ENCODE measurements at regions not wholly inside any gene's neighbourhood (a gene's known extent, or its start where the extent isn't known, plus 50 kb on each side); places are given as distances from the start of the nearest gene placed in this dataset.

- H3K4me3 ChIP-seq (ENCODE audit: low read depth, low read length, poor library complexity, severe bottlenecking): no peak overlapping the region
- TF ChIP-seq EZH2phosphoT487 (IDR thresholded peaks at IDR 0.05; ENCODE audit: borderline replicate concordance, low read depth, low read length): no peak
- TF ChIP-seq, protein P1, sequence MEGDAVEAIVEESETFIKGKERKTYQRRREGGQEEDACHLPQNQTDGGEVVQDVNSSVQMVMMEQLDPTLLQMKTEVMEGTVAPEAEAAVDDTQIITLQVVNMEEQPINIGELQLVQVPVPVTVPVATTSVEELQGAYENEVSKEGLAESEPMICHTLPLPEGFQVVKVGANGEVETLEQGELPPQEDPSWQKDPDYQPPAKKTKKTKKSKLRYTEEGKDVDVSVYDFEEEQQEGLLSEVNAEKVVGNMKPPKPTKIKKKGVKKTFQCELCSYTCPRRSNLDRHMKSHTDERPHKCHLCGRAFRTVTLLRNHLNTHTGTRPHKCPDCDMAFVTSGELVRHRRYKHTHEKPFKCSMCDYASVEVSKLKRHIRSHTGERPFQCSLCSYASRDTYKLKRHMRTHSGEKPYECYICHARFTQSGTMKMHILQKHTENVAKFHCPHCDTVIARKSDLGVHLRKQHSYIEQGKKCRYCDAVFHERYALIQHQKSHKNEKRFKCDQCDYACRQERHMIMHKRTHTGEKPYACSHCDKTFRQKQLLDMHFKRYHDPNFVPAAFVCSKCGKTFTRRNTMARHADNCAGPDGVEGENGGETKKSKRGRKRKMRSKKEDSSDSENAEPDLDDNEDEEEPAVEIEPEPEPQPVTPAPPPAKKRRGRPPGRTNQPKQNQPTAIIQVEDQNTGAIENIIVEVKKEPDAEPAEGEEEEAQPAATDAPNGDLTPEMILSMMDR (conservative IDR thresholded peaks at IDR 0.05; ENCODE audit: low read length): no peak
- intact Hi-C loops (cut with micrococcal nuclease; ENCODE audit: unreplicated experiment): no loop called here
- H3K9me2 ChIP-seq (ENCODE audit: insufficient read depth, low read length): no peaks in the 10 kb centered on the region
- no peak overlapping the region for H3K4me2 ChIP-seq (ENCODE audit: low read length)
- no peaks in the 10 kb centered on the region for H3K79me2 ChIP-seq (ENCODE audit: insufficient read depth, low read depth, low read length)
- H3K9me3 ChIP-seq (ENCODE audit: low read length): no peaks in the 10 kb centered on the region
- H4K20me1 ChIP-seq (ENCODE audit: insufficient read depth, low read length): no peaks in the 10 kb centered on the region
- no peaks in the 10 kb centered on the region for H3K36me3 ChIP-seq (ENCODE audit: insufficient read depth, low read length)
- no peak overlapping the region for H3K27ac ChIP-seq (ENCODE audit: low read depth, low read length, poor library complexity, severe bottlenecking)
- CTCF ChIA-PET (ENCODE audit: unreplicated experiment): no interaction called here
- H2AFZ ChIP-seq (ENCODE audit: low read length): no peak overlapping the region
- H3K4me1 ChIP-seq (ENCODE audit: insufficient read depth, low read length, poor library complexity, severe bottlenecking): no peaks in the 10 kb centered on the region
- no TSS peak for BruUV-seq (replicated peaks)
- no peak for DNase-seq (ENCODE audit: low spot score)
- POLR2A ChIA-PET: interaction anchor here (0.9 kb wide), 1 partner anchor 24 kb away, joined by 3 read pairs; no protein-coding TSS in a partner anchor
Observed at GRCh38 chr9:20219437-20219836, 402.9 kb downstream of the MLLT3 start.

- TF ChIP-seq, protein P1 (conservative IDR thresholded peaks at IDR 0.05; ENCODE audit: low read length): no peak
- TF ChIP-seq EZH2phosphoT487 (IDR thresholded peaks at IDR 0.05; ENCODE audit: borderline replicate concordance, low read depth, low read length): no peak
- CTCF ChIA-PET (ENCODE audit: unreplicated experiment): no interaction called here
- Histone ChIP-seq H3K4me1 (ENCODE audit: insufficient read depth, low read length, poor library complexity, severe bottlenecking) (no peaks in the 10 kb centered on the region), H3K4me3 (ENCODE audit: low read depth, low read length, poor library complexity, severe bottlenecking) (no peak overlapping the region), H3K27ac (ENCODE audit: low read depth, low read length, poor library complexity, severe bottlenecking) (no peak overlapping the region), H3K9me3 (ENCODE audit: low read length) (no peaks in the 10 kb centered on the region), H3K36me3 (ENCODE audit: insufficient read depth, low read length) (no peaks in the 10 kb centered on the region), H2AFZ (ENCODE audit: low read length) (no peak overlapping the region), H3K79me2 (ENCODE audit: insufficient read depth, low read depth, low read length) (no peaks in the 10 kb centered on the region), H4K20me1 (ENCODE audit: insufficient read depth, low read length) (no peaks in the 10 kb centered on the region), H3K4me2 (ENCODE audit: low read length) (no peak overlapping the region), H3K9me2 (ENCODE audit: insufficient read depth, low read length) (no peaks in the 10 kb centered on the region)
- no peak for DNase-seq (ENCODE audit: low spot score)
- POLR2A ChIA-PET: interaction anchor here (0.7 kb wide), 2 partner anchors 10 to 1732 kb away, joined by 3 read pairs; no protein-coding TSS in a partner anchor
- no TSS peak for BruUV-seq (replicated peaks)
- intact Hi-C loops (cut with micrococcal nuclease; ENCODE audit: unreplicated experiment): no loop called here
Observed at GRCh38 chr9:20217596-20217995, 404.7 kb downstream of the MLLT3 start.

DNA sequence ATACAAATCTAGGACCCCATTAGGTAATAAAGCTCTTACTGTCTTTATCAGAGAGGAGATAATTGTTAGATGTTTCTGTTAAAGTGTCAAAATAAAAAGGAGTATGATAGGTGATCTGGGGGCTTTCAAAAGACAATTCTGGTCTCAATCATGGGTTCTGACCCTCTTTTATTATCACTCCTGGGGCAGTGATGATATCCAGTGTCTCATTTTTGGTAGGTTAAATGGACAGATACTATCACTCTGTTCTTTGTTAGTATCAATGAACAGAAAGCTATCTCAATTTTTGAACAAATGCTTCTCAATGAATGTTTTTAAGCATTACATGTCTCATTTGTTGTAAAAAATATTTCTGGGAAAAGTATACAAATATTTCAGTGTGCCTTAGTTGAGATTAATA lies 405.9 kb downstream of the MLLT3 start:
- Histone ChIP-seq H4K20me1 (ENCODE audit: insufficient read depth, low read length) (no peaks in the 10 kb centered on the region), H3K79me2 (ENCODE audit: insufficient read depth, low read depth, low read length) (no peaks in the 10 kb centered on the region), H3K36me3 (ENCODE audit: insufficient read depth, low read length) (no peaks in the 10 kb centered on the region), H3K9me2 (ENCODE audit: insufficient read depth, low read length) (no peaks in the 10 kb centered on the region), H2AFZ (ENCODE audit: low read length) (no peak overlapping the region), H3K4me1 (ENCODE audit: insufficient read depth, low read length, poor library complexity, severe bottlenecking) (no peaks in the 10 kb centered on the region), H3K4me2 (ENCODE audit: low read length) (no peak overlapping the region), H3K27ac (ENCODE audit: low read depth, low read length, poor library complexity, severe bottlenecking) (no peak overlapping the region), H3K9me3 (ENCODE audit: low read length) (no peaks in the 10 kb centered on the region), H3K4me3 (ENCODE audit: low read depth, low read length, poor library complexity, severe bottlenecking) (no peak overlapping the region)
- ChIA-PET POLR2A (no interaction called here), CTCF (ENCODE audit: unreplicated experiment) (no interaction called here)
- TF ChIP-seq, protein P1 (conservative IDR thresholded peaks at IDR 0.05; ENCODE audit: low read length): no peak
- no peak for TF ChIP-seq EZH2phosphoT487 (IDR thresholded peaks at IDR 0.05; ENCODE audit: borderline replicate concordance, low read depth, low read length)
- no TSS peak for BruUV-seq (replicated peaks)
- no peak for DNase-seq (ENCODE audit: low spot score)
- intact Hi-C loops (cut with micrococcal nuclease; ENCODE audit: unreplicated experiment): no loop called here

Measured in OCI-LY7 (cell line).